SK-N-SH (cell line): ENCODE measurements at regions not wholly inside any gene's neighbourhood (a gene's known extent, or its start where the extent isn't known, plus 50 kb on each side); places are given as distances from the start of the nearest gene placed in this dataset.

ENCODE experiments used
- CTCF ChIA-PET: fragments of 300-600, 350-600 bp; formaldehyde crosslinking; extraction: SDS; loops from one replicate; lab custom pipeline; 2021; lab: Yijun Ruan, JAX
- POLR2A ChIA-PET: fragments of 350-600 bp; sonication (Branson Sonifier 250); formaldehyde crosslinking; extraction: SDS; loops from one replicate; lab custom pipeline; 2020; ENCODE audit warnings: antibody characterized with exemption, inconsistent platforms; lab: Yijun Ruan, JAX
- DNase-seq: peaks from one replicate; pipeline ENCODE4 v3.0.0; 2012
- H2AFZ ChIP-seq: fragments of 200-600 bp; sonication (generic); 2 replicates; pipeline ENCODE4 v1.8.1; 2016; ENCODE audit warnings: antibody characterized with exemption, mild to moderate bottlenecking, low read depth
- H3F3A ChIP-seq: fragments of 200-600 bp; sonication (generic); replicated peaks from 2 replicates; pipeline ENCODE3; 2016; ENCODE audit warnings: antibody characterized with exemption, mild to moderate bottlenecking; ENCODE audit not compliant: insufficient read depth
- H3K27ac ChIP-seq, 2 experiments: fragments of 200-500 bp in 1 of 2; fragments of 200-600 bp in 1 of 2; sonication (Bioruptor generic) in 1 of 2; sonication (generic), shearing (Covaris generic) in 1 of 2; 2 replicates each; pipeline versions ENCODE4 v1.5.1 to v1.6.1; 2014 to 2016; ENCODE audit warnings: low read depth in 2 of 2, inconsistent platforms in 1 of 2, low read length in 1 of 2, mild to moderate bottlenecking in 1 of 2, mixed read lengths in 1 of 2
- H3K27me3 ChIP-seq: fragments of 200-600 bp; sonication (generic), shearing (Covaris generic); 2 replicates; pipeline ENCODE4 v1.6.1; 2016; ENCODE audit warnings: mixed run types; ENCODE audit not compliant: insufficient read depth
- H3K36me3 ChIP-seq, 2 experiments: fragments of 200-500 bp in 1 of 2; fragments of 200-600 bp in 1 of 2; sonication (Bioruptor generic) in 1 of 2; sonication (generic) in 1 of 2; replicated peaks in 1 of 2; 2 replicates each; pipeline versions ENCODE3 to v1.5.1; 2014 to 2016; ENCODE audit warnings: low read length in 1 of 2, mild to moderate bottlenecking in 1 of 2; ENCODE audit not compliant: insufficient read depth in 2 of 2, control insufficient read depth in 1 of 2
- H3K4me1 ChIP-seq, 2 experiments: fragments of 200-500 bp in 1 of 2; fragments of 200-600 bp in 1 of 2; sonication (Bioruptor generic) in 1 of 2; sonication (generic), shearing (Covaris generic) in 1 of 2; 2 replicates each; pipeline versions ENCODE4 v1.5.1 to v1.6.1; 2014 to 2016; ENCODE audit warnings: low read depth in 1 of 2, low read length in 1 of 2, mixed run types in 1 of 2; ENCODE audit not compliant: insufficient read depth in 2 of 2, control insufficient read depth in 1 of 2
- H3K4me2 ChIP-seq: fragments of 200-600 bp; sonication (generic), shearing (Covaris generic); 2 replicates; pipeline ENCODE4 v1.6.1; 2017; ENCODE audit warnings: mixed run types
- H3K4me3 ChIP-seq, 2 experiments: fragments of 200-500 bp in 1 of 2; fragments of 200-600 bp in 1 of 2; sonication (Bioruptor generic) in 1 of 2; sonication (generic), shearing (Covaris generic) in 1 of 2; 2 replicates each; pipeline versions ENCODE4 v1.5.1 to v1.8.1; 2014 to 2016; ENCODE audit warnings: low read depth in 2 of 2, inconsistent platforms in 1 of 2, low read length in 1 of 2, mild to moderate bottlenecking in 1 of 2, mixed read lengths in 1 of 2, moderate library complexity in 1 of 2
- H3K79me2 ChIP-seq: fragments of 200-600 bp; sonication (generic); 2 replicates; pipeline ENCODE4 v1.8.1; 2017; ENCODE audit warnings: mild to moderate bottlenecking; ENCODE audit not compliant: insufficient read depth
- H3K9ac ChIP-seq: fragments of 200-600 bp; sonication (generic); 2 replicates; pipeline ENCODE4 v1.6.1; 2017; ENCODE audit warnings: mixed run types
- H3K9me2 ChIP-seq: fragments of 200-600 bp; sonication (generic); 2 replicates; pipeline ENCODE4 v1.6.1; 2017; ENCODE audit warnings: mixed run types
- H3K9me3 ChIP-seq: fragments of 200-600 bp; sonication (generic); 2 replicates; pipeline ENCODE4 v1.6.1; 2017; ENCODE audit warnings: mixed run types, mild to moderate bottlenecking, moderate library complexity
- H4K20me1 ChIP-seq: fragments of 200-600 bp; sonication (generic); 2 replicates; pipeline ENCODE4 v1.6.1; 2017; ENCODE audit warnings: mild to moderate bottlenecking, mixed run types; ENCODE audit not compliant: insufficient read depth
- NFIC ChIP-seq: IDR thresholded peaks from 2 replicates; pipeline ENCODE4 v1.4.0; 2012; ENCODE audit warnings: borderline replicate concordance
- NRF1 ChIP-seq: IDR thresholded peaks from 2 replicates; pipeline ENCODE4 v1.6.1; 2012; ENCODE audit warnings: low read depth, mild to moderate bottlenecking, low read length
- RAD21 ChIP-seq: IDR thresholded peaks from 2 replicates; pipeline ENCODE4 v1.6.1; 2012; ENCODE audit warnings: mild to moderate bottlenecking, low read length
- SMC3 ChIP-seq: IDR thresholded peaks from 2 replicates; pipeline ENCODE4 v1.6.1; 2012; ENCODE audit warnings: low read depth, low read length, improper control_type of control experiment
- TAF1 ChIP-seq: IDR thresholded peaks from 2 replicates; pipeline ENCODE4 v1.6.1; 2012; ENCODE audit warnings: low read depth, mild to moderate bottlenecking, low read length, moderate library complexity, borderline replicate concordance
- YY1 ChIP-seq: IDR thresholded peaks from 2 replicates; pipeline ENCODE4 v1.4.0; 2012; ENCODE audit warnings: low read depth, mild to moderate bottlenecking
- WGBS: methylation state at CpG from one replicate; pipeline ENCODE4 v1.1.6; 2017; ENCODE audit warnings: low lambda C conversion rate; 5-methylcytosine and 5-hydroxymethylcytosine counted together
- TF ChIP-seq, protein P1 (sequence below): fragments of 200-600 bp; sonication (generic); IDR thresholded peaks from 2 replicates; pipeline ENCODE4 v1.6.1; 2017; ENCODE audit warnings: antibody characterized with exemption, mild to moderate bottlenecking, moderate library complexity

DNA sequence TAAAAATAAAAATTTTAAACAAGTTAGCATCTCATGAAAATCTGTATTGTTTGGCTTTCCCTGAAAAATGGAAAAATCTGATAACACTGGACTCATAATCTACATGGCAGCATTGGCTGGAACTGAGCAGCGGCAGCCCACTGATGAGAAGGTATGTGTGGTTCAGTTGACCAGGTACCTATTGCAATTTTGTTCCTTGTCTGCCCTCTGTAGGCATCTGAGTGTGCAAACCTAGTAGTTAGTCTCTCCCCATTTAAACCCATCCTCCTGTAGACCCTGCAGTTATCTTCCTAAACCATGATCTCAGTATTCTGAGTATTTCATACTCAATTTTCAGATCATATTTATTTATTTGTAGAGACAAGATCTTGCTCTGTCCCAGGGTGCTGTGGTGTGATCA lies 59.4 kb upstream of the SERBP1 start:
- WGBS, result 86% methylated on average over 1 of the region's 1 CpG
- peak; percentile 31 for DNase-seq
- no peaks in the 10 kb centered on the region for H3K79me2 ChIP-seq
- H2AFZ ChIP-seq, result no peak overlapping the region
- no peak overlapping the region for H3K27ac ChIP-seq
- ChIA-PET POLR2A (no interaction called here), CTCF (interaction anchor here (0.6 to 1.4 kb wide), 2 partner anchors 138 to 150 kb away, joined by 3 read pairs; no protein-coding TSS in a partner anchor)
- no peak overlapping the region for H3K9ac ChIP-seq
- H3K27me3 ChIP-seq, result no peaks in the 10 kb centered on the region
- no peaks in the 10 kb centered on the region for H3K36me3 ChIP-seq
- TF ChIP-seq NFIC (no peak), SMC3 (peak; percentile 60), RAD21 (peak; percentile 62)
- TF ChIP-seq, protein P1, sequence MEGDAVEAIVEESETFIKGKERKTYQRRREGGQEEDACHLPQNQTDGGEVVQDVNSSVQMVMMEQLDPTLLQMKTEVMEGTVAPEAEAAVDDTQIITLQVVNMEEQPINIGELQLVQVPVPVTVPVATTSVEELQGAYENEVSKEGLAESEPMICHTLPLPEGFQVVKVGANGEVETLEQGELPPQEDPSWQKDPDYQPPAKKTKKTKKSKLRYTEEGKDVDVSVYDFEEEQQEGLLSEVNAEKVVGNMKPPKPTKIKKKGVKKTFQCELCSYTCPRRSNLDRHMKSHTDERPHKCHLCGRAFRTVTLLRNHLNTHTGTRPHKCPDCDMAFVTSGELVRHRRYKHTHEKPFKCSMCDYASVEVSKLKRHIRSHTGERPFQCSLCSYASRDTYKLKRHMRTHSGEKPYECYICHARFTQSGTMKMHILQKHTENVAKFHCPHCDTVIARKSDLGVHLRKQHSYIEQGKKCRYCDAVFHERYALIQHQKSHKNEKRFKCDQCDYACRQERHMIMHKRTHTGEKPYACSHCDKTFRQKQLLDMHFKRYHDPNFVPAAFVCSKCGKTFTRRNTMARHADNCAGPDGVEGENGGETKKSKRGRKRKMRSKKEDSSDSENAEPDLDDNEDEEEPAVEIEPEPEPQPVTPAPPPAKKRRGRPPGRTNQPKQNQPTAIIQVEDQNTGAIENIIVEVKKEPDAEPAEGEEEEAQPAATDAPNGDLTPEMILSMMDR, result peak; percentile 47
- H3K9me2 ChIP-seq, result no peaks in the 10 kb centered on the region
- no peaks in the 10 kb centered on the region for H3F3A ChIP-seq
- no peak overlapping the region for H3K4me3 ChIP-seq
- no peak overlapping the region for H3K4me2 ChIP-seq
- no peaks in the 10 kb centered on the region for H3K9me3 ChIP-seq
- no peaks in the 10 kb centered on the region for H4K20me1 ChIP-seq
- H3K4me1 ChIP-seq, result no peaks in the 10 kb centered on the region

DNA sequence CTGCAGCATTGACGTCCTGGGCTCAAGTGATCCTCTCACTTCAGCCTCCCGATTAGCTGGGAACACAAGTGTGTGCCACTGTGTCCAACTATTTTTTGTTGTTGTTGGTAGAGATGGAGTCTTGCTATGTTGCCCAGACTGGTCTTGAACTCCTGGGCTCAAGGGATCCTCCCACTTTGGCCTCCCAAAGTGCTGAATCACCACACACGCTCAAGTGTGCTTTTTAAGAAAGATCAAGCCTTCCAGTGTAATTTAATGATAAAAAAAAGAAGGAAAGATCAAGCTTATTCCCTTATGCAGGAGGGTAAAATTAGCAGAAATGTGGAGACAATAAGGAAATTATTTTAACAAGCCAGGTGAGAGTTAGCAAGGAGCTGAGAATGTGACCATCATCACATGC lies 61.1 kb upstream of the SERBP1 start:
- H4K20me1 ChIP-seq, result no peaks in the 10 kb centered on the region
- no peak overlapping the region for H3K27ac ChIP-seq
- H3K27me3 ChIP-seq, result no peaks in the 10 kb centered on the region
- POLR2A ChIA-PET, result no interaction called here
- 81% methylated on average over 3 of the region's 3 CpGs for WGBS
- no peaks in the 10 kb centered on the region for H3K79me2 ChIP-seq
- no peaks in the 10 kb centered on the region for H3K36me3 ChIP-seq
- no peak overlapping the region for H2AFZ ChIP-seq
- no peaks in the 10 kb centered on the region for H3K4me1 ChIP-seq
- H3K4me3 ChIP-seq, result no peak overlapping the region
- H3K4me2 ChIP-seq, result no peak overlapping the region
- no peaks in the 10 kb centered on the region for H3K9me3 ChIP-seq
- CTCF ChIA-PET, result interaction anchor here (0.9 to 2.8 kb wide), 6 partner anchors 8 to 277 kb away, joined by 3 to 17 read pairs (median 4); no protein-coding TSS in a partner anchor
- H3K9me2 ChIP-seq, result no peaks in the 10 kb centered on the region
- DNase-seq, result no peak
- H3F3A ChIP-seq, result no peaks in the 10 kb centered on the region
- TF ChIP-seq NRF1 (no peak), TAF1 (no peak)
- TF ChIP-seq, all 33 proteins: peak for 0
- H3K9ac ChIP-seq, result no peak overlapping the region

DNA sequence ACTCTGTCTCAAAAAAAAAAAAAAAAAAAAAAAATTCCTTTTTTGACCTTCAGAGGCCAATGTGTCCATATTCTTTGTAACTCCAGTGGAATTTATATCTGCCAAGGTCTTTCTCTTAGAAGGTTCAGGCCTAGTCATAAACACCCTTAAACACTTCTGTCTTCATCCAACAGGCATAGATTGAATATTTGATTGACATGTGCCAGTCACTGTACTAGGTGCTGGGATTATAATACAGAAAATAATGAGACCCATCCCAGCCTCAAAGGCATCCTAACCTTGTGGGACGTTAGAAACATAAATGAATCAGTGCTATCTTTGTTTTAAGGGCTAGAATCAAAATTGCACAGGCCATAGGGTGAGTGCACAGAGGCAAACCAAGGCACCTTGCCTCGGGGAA lies 62.9 kb upstream of the SERBP1 start:
- DNase-seq, result no peak
- Histone ChIP-seq H3K36me3 (no peaks in the 10 kb centered on the region), H3K4me1 (no peaks in the 10 kb centered on the region), H3K4me3 (no peak overlapping the region), H3K27ac (no peak overlapping the region), H2AFZ (no peak overlapping the region), H3K27me3 (no peaks in the 10 kb centered on the region), H3K9me2 (no peaks in the 10 kb centered on the region), H3F3A (no peaks in the 10 kb centered on the region), H3K9ac (no peak overlapping the region), H3K79me2 (no peaks in the 10 kb centered on the region), H3K4me2 (no peak overlapping the region), H3K9me3 (no peaks in the 10 kb centered on the region), H4K20me1 (no peaks in the 10 kb centered on the region)
- no peak for TF ChIP-seq YY1
- no peak for TF ChIP-seq TAF1
- WGBS, result 58% methylated on average over 2 of the region's 2 CpGs
- POLR2A ChIA-PET, result no interaction called here
- CTCF ChIA-PET, result interaction anchor here (1.0 to 1.4 kb wide), 3 partner anchors 39 to 146 kb away, joined by 3 to 4 read pairs (median 3); no protein-coding TSS in a partner anchor
